ENCODE measurements at regions not wholly inside any gene's neighbourhood (a gene's known extent, or its start where the extent isn't known, plus 50 kb on each side); places are given as distances from the start of the nearest gene placed in this dataset.

DNA sequence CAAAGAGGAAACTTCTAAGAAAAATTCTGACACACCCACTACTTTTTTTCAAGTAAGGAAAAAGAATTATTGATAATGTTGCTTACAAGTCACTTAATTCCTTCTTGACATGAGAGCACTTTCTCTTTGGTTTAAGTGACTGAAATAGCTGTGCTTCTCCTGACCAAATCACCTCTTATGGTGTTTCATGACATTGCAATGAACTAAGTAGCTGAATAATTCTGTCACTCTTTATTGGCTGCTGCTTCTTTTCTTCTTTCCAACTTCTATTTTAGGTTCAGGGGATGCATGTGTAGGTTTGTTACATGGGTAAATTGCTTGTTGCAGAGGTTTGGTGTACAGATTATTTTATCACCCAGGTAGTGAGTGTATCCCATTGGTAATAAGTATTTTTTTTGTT, 447.6 kb upstream of the NETO1 start:
- no peak for DNase-seq (ENCODE audit: low read depth)

GRCh38 chr18:73313476-73313875, 445.7 kb upstream of the NETO1 start:
- no peak for DNase-seq (ENCODE audit: low read depth)

GRCh38 chr18:73296686-73297085, 428.9 kb upstream of the NETO1 start:
- no peak for DNase-seq (ENCODE audit: low read depth)

GRCh38 chr18:73292156-73292555, 424.4 kb upstream of the NETO1 start:
- DNase-seq (ENCODE audit: low read depth) = no peak

DNA sequence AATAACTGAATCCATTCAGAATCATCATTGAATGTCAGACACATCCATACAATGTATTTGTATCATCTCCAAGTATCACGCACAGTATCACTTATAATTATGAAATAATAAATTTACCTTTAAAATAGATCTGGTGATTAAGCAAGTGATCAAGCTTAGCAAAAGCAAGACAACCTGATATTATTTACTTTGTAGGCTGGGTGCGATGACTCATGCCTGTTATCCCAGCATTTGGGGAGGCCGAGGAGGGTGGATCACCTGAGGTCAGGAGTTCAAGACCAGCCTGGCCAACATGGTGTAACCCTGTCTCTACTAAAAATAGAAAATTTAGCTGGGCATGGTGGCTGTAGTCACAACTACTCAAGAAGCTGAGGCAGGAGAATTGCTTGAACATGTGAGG, 421.0 kb upstream of the NETO1 start:
- no peak for DNase-seq (ENCODE audit: low read depth)

DNA sequence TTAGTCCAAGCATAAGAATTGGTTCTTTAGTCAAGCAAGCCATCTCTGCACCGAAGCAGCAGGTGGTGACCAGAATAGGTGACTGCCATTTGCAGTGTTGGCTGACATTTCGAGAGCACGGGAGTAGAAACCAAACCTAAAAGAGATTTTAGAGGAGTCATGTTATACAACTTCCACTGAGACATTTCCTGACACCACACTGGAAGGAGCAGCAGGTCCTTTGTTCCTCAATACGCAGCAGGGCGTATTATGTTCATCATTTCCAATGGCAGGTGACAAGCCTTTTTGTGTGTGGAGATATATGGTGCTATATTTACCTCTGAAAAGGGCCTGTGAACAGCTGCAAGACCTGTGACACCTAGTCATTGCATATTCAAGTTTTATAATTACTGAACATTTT, 418.8 kb upstream of the NETO1 start:
- DNase-seq (ENCODE audit: low read depth) = no peak

GRCh38 chr18:73283788-73284187, 416.0 kb upstream of the NETO1 start:
- DNase-seq (ENCODE audit: low read depth) = no peak

DNA sequence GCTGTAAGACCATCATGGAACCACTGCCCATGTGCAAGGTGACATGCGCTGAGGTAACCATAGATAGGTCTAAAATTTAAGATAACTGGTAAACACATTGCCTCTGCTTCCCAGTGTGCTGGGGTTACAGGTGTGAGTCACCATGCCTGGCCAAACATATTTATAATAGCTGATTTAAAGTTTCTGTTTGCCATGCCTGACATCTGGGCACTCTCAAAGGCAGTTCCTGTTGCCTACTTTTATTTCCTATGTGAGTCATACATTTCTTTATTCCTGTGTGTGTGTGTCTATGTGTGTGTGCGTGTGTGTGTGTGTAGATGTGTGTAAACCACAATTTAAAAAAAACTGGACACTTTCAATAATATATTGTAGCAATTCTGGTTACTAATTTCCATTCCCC, 415.2 kb upstream of the NETO1 start:
- DNase-seq (ENCODE audit: low read depth) = no peak

DNA sequence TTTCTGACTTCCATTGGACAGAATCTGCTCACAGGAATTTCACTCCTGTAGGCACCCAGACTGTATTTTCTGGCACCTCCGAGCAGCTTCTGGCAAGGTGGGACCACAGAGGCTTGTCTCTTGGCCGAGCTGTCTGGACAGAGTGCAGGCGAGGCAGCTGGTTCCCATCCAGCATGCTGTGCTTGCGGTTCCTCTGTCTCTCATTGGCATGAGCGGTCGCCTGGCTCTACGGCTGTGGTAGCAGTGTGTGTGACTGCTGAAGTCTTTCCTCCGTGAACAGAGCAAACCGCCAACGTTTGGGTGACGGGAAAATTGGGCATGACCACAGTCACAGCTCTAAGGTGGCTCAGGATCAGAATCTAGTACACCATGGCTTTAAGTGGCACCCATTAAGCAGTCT, 411.7 kb upstream of the NETO1 start:
- DNase-seq (ENCODE audit: low read depth) = no peak

- no peak for DNase-seq (ENCODE audit: low read depth)
Measured at GRCh38 chr18:73274812-73275621, 407.2 kb upstream of the NETO1 start.

- no peak for DNase-seq (ENCODE audit: low read depth)
Measured at GRCh38 chr18:73270920-73271634, 403.3 kb upstream of the NETO1 start.

DNA sequence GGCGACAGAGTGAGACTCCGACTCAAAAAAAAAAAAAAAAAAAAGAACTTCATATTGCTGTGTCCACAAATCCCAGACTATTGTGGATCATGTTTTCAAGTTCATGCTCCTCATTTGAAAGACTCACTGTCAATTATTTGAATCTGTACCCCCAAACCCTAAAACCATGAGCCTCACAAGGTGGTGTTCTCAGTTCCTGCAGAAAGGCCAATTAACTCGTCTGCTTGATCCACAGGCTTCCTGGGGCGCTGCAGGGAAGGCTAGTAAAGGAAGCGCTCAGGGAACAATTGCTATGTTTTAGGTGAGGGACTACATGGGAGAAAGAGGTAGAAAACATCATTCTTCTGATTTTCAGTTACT, 396.8 kb upstream of the NETO1 start:
- no peak for DNase-seq (ENCODE audit: low read depth)

DNA sequence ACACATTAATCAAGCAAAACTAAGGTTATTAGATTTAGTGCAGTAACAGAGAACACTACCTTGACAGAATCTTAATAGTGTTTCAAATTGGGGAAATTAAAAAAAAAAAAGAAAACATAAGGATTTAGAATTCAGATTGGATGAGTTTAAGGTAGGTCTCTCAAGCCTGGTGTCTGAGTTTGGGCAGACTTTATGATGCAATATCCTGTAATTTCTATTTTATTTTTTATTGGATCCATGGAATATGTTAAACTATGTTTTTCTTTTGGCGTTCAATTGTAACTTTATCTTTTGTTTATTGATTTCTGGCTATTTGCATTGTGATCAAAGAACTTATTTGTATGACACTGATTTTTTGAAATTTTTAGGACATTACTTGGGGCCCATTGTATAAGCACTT, 394.1 kb upstream of the NETO1 start:
- DNase-seq (ENCODE audit: low read depth) = no peak

DNA sequence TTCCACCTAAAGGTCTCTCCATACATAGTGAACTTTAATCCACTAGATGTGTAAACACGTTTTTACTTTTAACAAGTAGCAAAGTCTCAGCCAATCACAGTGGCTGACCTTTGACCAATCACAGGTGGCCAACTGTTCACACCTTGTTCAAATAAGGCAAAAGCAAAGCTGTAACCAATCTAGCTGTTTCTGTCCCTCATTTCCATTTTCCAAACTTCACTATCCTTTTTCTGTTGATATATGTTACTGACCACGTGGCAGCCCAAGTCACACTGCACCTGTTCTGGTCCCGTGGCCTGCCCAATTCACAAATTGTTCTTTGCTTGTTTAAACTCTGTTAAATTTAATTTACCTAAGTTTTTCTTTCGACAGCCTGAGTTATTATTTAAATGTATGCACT, 393.5 kb upstream of the NETO1 start:
- DNase-seq (ENCODE audit: low read depth) = no peak

GRCh38 chr18:73258375-73259087, 390.7 kb upstream of the NETO1 start:
- no peak for DNase-seq (ENCODE audit: low read depth)

- no peak for DNase-seq (ENCODE audit: low read depth)
Measured at GRCh38 chr18:73254564-73254963, 386.8 kb upstream of the NETO1 start.

DNA sequence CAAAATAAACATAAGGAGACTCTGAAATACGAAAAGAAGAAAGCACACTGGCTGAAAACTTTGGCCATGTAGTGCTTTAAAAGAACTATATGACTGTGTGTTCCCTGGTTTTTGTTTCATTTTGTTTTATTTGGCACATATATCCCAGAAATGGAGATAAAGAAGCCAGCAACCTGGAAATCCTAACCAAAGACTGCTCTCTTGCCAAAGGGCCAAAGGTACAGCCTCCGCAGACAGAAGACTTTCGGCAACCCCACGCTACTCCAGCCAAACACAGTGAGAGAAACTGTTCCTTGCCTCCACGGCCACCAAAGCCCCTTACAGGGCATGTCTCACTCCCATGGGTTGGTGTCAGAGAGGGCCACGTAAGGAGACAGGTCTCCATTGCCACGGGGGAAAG, 381.2 kb upstream of the NETO1 start:
- no peak for DNase-seq (ENCODE audit: low read depth)

DNA sequence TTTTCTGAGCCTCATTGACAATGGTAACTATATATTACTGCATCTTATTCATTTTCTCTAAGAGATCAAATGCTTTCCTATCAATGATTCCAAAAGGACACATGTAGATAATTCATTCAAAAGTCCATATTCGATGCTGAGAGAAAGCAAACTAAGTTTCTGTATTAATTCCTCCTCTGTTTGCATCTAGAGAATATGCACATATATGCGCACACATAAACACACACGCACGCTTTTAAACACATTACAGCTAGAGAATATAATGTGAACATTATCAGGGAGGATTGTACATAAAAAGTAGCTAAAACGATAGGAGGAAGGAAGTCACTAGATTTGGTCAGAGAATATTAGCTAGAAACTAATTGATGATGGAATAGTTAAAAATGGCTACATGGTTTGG, 379.0 kb upstream of the NETO1 start:
- DNase-seq (ENCODE audit: low read depth) = no peak

GRCh38 chr18:73245345-73245744, 377.6 kb upstream of the NETO1 start:
- no peak for DNase-seq (ENCODE audit: low read depth)

- no peak for DNase-seq (ENCODE audit: low read depth)
Measured at GRCh38 chr18:73244401-73244800, 376.6 kb upstream of the NETO1 start.

DNA sequence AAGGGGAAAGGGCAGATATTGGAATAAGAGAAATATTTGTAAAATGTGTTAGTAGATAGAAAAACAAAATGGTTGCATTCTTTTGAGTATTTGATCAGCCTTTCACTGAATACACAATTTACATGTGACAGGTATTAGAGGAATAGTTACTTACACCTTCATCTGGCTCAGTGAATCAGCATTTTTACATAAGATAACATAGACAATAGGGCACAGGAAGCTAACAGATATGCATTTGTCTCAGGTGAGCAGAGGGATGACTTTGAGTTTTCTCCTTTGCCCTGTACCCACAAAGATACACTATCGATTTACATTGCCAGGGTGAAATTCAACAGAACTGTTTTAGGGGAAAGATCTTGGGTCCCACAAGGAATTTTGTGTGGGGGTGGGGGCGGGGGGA, 373.1 kb upstream of the NETO1 start:
- no peak for DNase-seq (ENCODE audit: low read depth)

- no peak for DNase-seq (ENCODE audit: low read depth)
Measured at GRCh38 chr18:73235921-73236320, 368.1 kb upstream of the NETO1 start.

GRCh38 chr18:73235491-73235890, 367.7 kb upstream of the NETO1 start:
- DNase-seq (ENCODE audit: low read depth) = no peak
